SK-N-SH (cell line): ENCODE measurements at regions not wholly inside any gene's neighbourhood (a gene's known extent, or its start where the extent isn't known, plus 50 kb on each side); places are given as distances from the start of the nearest gene placed in this dataset.

Experiments
- CTCF ChIA-PET: fragments of 300-600, 350-600 bp; formaldehyde crosslinking; extraction: SDS; loops from one replicate; lab custom pipeline; 2021; lab: Yijun Ruan, JAX
- POLR2A ChIA-PET: fragments of 350-600 bp; sonication (Branson Sonifier 250); formaldehyde crosslinking; extraction: SDS; loops from one replicate; lab custom pipeline; 2020; ENCODE audit warnings: antibody characterized with exemption, inconsistent platforms; lab: Yijun Ruan, JAX
- DNase-seq: peaks from one replicate; pipeline ENCODE4 v3.0.0; 2012
- H2AFZ ChIP-seq: fragments of 200-600 bp; sonication (generic); 2 replicates; pipeline ENCODE4 v1.8.1; 2016; ENCODE audit warnings: antibody characterized with exemption, mild to moderate bottlenecking, low read depth
- H3F3A ChIP-seq: fragments of 200-600 bp; sonication (generic); replicated peaks from 2 replicates; pipeline ENCODE3; 2016; ENCODE audit warnings: antibody characterized with exemption, mild to moderate bottlenecking; ENCODE audit not compliant: insufficient read depth
- H3K27ac ChIP-seq, 2 experiments: fragments of 200-500 bp in 1 of 2; fragments of 200-600 bp in 1 of 2; sonication (Bioruptor generic) in 1 of 2; sonication (generic), shearing (Covaris generic) in 1 of 2; 2 replicates each; pipeline versions ENCODE4 v1.5.1 to v1.6.1; 2014 to 2016; ENCODE audit warnings: low read depth in 2 of 2, inconsistent platforms in 1 of 2, low read length in 1 of 2, mild to moderate bottlenecking in 1 of 2, mixed read lengths in 1 of 2
- H3K27me3 ChIP-seq: fragments of 200-600 bp; sonication (generic), shearing (Covaris generic); 2 replicates; pipeline ENCODE4 v1.6.1; 2016; ENCODE audit warnings: mixed run types; ENCODE audit not compliant: insufficient read depth
- H3K36me3 ChIP-seq, 2 experiments: fragments of 200-500 bp in 1 of 2; fragments of 200-600 bp in 1 of 2; sonication (Bioruptor generic) in 1 of 2; sonication (generic) in 1 of 2; replicated peaks in 1 of 2; 2 replicates each; pipeline versions ENCODE3 to v1.5.1; 2014 to 2016; ENCODE audit warnings: low read length in 1 of 2, mild to moderate bottlenecking in 1 of 2; ENCODE audit not compliant: insufficient read depth in 2 of 2, control insufficient read depth in 1 of 2
- H3K4me1 ChIP-seq, 2 experiments: fragments of 200-500 bp in 1 of 2; fragments of 200-600 bp in 1 of 2; sonication (Bioruptor generic) in 1 of 2; sonication (generic), shearing (Covaris generic) in 1 of 2; 2 replicates each; pipeline versions ENCODE4 v1.5.1 to v1.6.1; 2014 to 2016; ENCODE audit warnings: low read depth in 1 of 2, low read length in 1 of 2, mixed run types in 1 of 2; ENCODE audit not compliant: insufficient read depth in 2 of 2, control insufficient read depth in 1 of 2
- H3K4me2 ChIP-seq: fragments of 200-600 bp; sonication (generic), shearing (Covaris generic); 2 replicates; pipeline ENCODE4 v1.6.1; 2017; ENCODE audit warnings: mixed run types
- H3K4me3 ChIP-seq, 2 experiments: fragments of 200-500 bp in 1 of 2; fragments of 200-600 bp in 1 of 2; sonication (Bioruptor generic) in 1 of 2; sonication (generic), shearing (Covaris generic) in 1 of 2; 2 replicates each; pipeline versions ENCODE4 v1.5.1 to v1.8.1; 2014 to 2016; ENCODE audit warnings: low read depth in 2 of 2, inconsistent platforms in 1 of 2, low read length in 1 of 2, mild to moderate bottlenecking in 1 of 2, mixed read lengths in 1 of 2, moderate library complexity in 1 of 2
- H3K79me2 ChIP-seq: fragments of 200-600 bp; sonication (generic); 2 replicates; pipeline ENCODE4 v1.8.1; 2017; ENCODE audit warnings: mild to moderate bottlenecking; ENCODE audit not compliant: insufficient read depth
- H3K9ac ChIP-seq: fragments of 200-600 bp; sonication (generic); 2 replicates; pipeline ENCODE4 v1.6.1; 2017; ENCODE audit warnings: mixed run types
- H3K9me2 ChIP-seq: fragments of 200-600 bp; sonication (generic); 2 replicates; pipeline ENCODE4 v1.6.1; 2017; ENCODE audit warnings: mixed run types
- H3K9me3 ChIP-seq: fragments of 200-600 bp; sonication (generic); 2 replicates; pipeline ENCODE4 v1.6.1; 2017; ENCODE audit warnings: mixed run types, mild to moderate bottlenecking, moderate library complexity
- H4K20me1 ChIP-seq: fragments of 200-600 bp; sonication (generic); 2 replicates; pipeline ENCODE4 v1.6.1; 2017; ENCODE audit warnings: mild to moderate bottlenecking, mixed run types; ENCODE audit not compliant: insufficient read depth
- CTCF ChIP-seq: fragments of 200-600 bp; sonication (generic); IDR thresholded peaks from 2 replicates; pipeline ENCODE4 v1.6.1; 2017; ENCODE audit warnings: antibody characterized with exemption, mild to moderate bottlenecking, moderate library complexity
- FOXJ3 ChIP-seq: sonication (generic); formaldehyde crosslinking; IDR thresholded peaks from 2 replicates; pipeline ENCODE4 v1.5.1; 2020; ENCODE audit warnings: mild to moderate bottlenecking, missing genetic modification reagents
- FOXM1 ChIP-seq: IDR thresholded peaks from 2 replicates; pipeline ENCODE4 v1.4.0; 2012; ENCODE audit warnings: low read depth, mild to moderate bottlenecking
- GABPA ChIP-seq: IDR thresholded peaks from 2 replicates; pipeline ENCODE4 v1.4.0; 2012; ENCODE audit warnings: low read depth, mild to moderate bottlenecking
- IRF3 ChIP-seq: fragments of 150-350 bp; IDR thresholded peaks from 2 replicates; pipeline ENCODE4 v1.6.1; 2016; ENCODE audit warnings: mild to moderate bottlenecking, low read depth, low read length
- NFIC ChIP-seq: IDR thresholded peaks from 2 replicates; pipeline ENCODE4 v1.4.0; 2012; ENCODE audit warnings: borderline replicate concordance
- POLR2AphosphoS5 ChIP-seq: IDR thresholded peaks from 2 replicates; pipeline ENCODE4 v1.6.1; 2012; ENCODE audit warnings: low read depth, low read length
- SMC3 ChIP-seq: IDR thresholded peaks from 2 replicates; pipeline ENCODE4 v1.6.1; 2012; ENCODE audit warnings: low read depth, low read length, improper control_type of control experiment
- TCF12 ChIP-seq: IDR thresholded peaks from 2 replicates; pipeline ENCODE4 v1.4.0; 2012
- TEAD4 ChIP-seq: IDR thresholded peaks from 2 replicates; pipeline ENCODE4 v1.4.0; 2012; ENCODE audit warnings: mild to moderate bottlenecking, borderline replicate concordance; ENCODE audit not compliant: insufficient read depth
- USF1 ChIP-seq: IDR thresholded peaks from 2 replicates; pipeline ENCODE4 v1.4.0; 2012; ENCODE audit warnings: low read depth, borderline replicate concordance
- ZBTB33 ChIP-seq: IDR thresholded peaks from 2 replicates; pipeline ENCODE4 v1.4.0; 2012; ENCODE audit warnings: low read depth, borderline replicate concordance
- WGBS: methylation state at CpG from one replicate; pipeline ENCODE4 v1.1.6; 2017; ENCODE audit warnings: low lambda C conversion rate; 5-methylcytosine and 5-hydroxymethylcytosine counted together

GRCh38 chr15:31852933-31853799, 177.1 kb upstream of the CHRNA7 start:
- no peaks in the 10 kb centered on the region for H3K9me2 ChIP-seq
- WGBS, result 10% methylated on average over 6 of the region's 6 CpGs
- H4K20me1 ChIP-seq, result no peaks in the 10 kb centered on the region
- H3K27ac ChIP-seq, result no peak overlapping the region
- H3K27me3 ChIP-seq, result no peaks in the 10 kb centered on the region
- no peak for TF ChIP-seq SMC3
- TF ChIP-seq ZBTB33, result no peak
- TF ChIP-seq IRF3, result no peak
- TF ChIP-seq FOXJ3 (CRISPR knock-in tag), result no peak
- H3K36me3 ChIP-seq, result no peaks in the 10 kb centered on the region
- H3K9me3 ChIP-seq, result no peaks in the 10 kb centered on the region
- DNase-seq, result no peak
- H3K4me3 ChIP-seq, result no peak overlapping the region
- POLR2A ChIA-PET, result no interaction called here
- no peak overlapping the region for H2AFZ ChIP-seq
- H3K9ac ChIP-seq, result no peak overlapping the region
- no peaks in the 10 kb centered on the region; a peak in 1 of 4 replicates for H3K4me1 ChIP-seq
- H3K79me2 ChIP-seq, result no peaks in the 10 kb centered on the region
- CTCF ChIA-PET, result interaction anchor here (0.9 kb wide), 1 partner anchor 53 kb away, joined by 3 read pairs; no protein-coding TSS in a partner anchor
- no peak overlapping the region for H3K4me2 ChIP-seq
- H3F3A ChIP-seq, result no peaks in the 10 kb centered on the region

- Histone ChIP-seq H3K27ac (no peak overlapping the region), H3K27me3 (no peaks in the 10 kb centered on the region), H3K9ac (no peak overlapping the region), H3F3A (no peaks in the 10 kb centered on the region), H3K4me3 (no peak overlapping the region), H3K4me1 (no peaks in the 10 kb centered on the region; a peak in 1 of 4 replicates), H3K9me3 (no peaks in the 10 kb centered on the region), H3K4me2 (no peak overlapping the region), H3K79me2 (no peaks in the 10 kb centered on the region), H3K36me3 (no peaks in the 10 kb centered on the region), H3K9me2 (no peaks in the 10 kb centered on the region), H4K20me1 (no peaks in the 10 kb centered on the region), H2AFZ (no peak overlapping the region)
- POLR2A ChIA-PET, result no interaction called here
- no peak for DNase-seq
- WGBS, result 62% methylated on average over 12 of the region's 12 CpGs
- CTCF ChIA-PET, result interaction anchor here (0.9 to 1.1 kb wide), 3 partner anchors 10 to 30 kb away, joined by 3 to 4 read pairs (median 3); no protein-coding TSS in a partner anchor
- TF ChIP-seq TEAD4, result no peak
- no peak for TF ChIP-seq NFIC
- TF ChIP-seq TCF12, result no peak
- TF ChIP-seq USF1, result no peak
- TF ChIP-seq CTCF, result no peak
- TF ChIP-seq POLR2AphosphoS5, result no peak
- TF ChIP-seq FOXM1, result no peak
- no peak for TF ChIP-seq GABPA
Measured at GRCh38 chr15:31856581-31856980, 173.7 kb upstream of the CHRNA7 start.
